ENCODE measurements at regions not wholly inside any gene's neighbourhood (a gene's known extent, or its start where the extent isn't known, plus 50 kb on each side); places are given as distances from the start of the nearest gene placed in this dataset.

GRCh38 chr13:94906605-94907004, 194.3 kb upstream of the SOX21 start:
- no peak overlapping the region for H3K4me3 ChIP-seq
- in situ Hi-C loops (cut with MboI; ENCODE audit: low pct_ligation_motif_present in 1 of 4, low pct_unique_long_range_greater_than_20kb in 1 of 4, low sequenced_read_pairs in 3 of 4) (no loop called here), intact Hi-C loops (cut with DNase I; ENCODE audit: low total_unique reads) (no loop called here)
- 70 to 75% methylated on average over 2 of the region's 2 CpGs for WGBS, 2 donors (ENCODE audit: low coverage in 1 of 2)
- no peaks in the 10 kb centered on the region for H3K9me3 ChIP-seq
- no peak for DNase-seq
- H3K27ac ChIP-seq: no peak overlapping the region
- no peaks in the 10 kb centered on the region for H3K36me3 ChIP-seq
- H3K27me3 ChIP-seq: no peaks in the 10 kb centered on the region
- TF ChIP-seq POLR2A (IDR thresholded peaks at IDR 0.05) (no peak), POLR2AphosphoS5 (IDR thresholded peaks at IDR 0.05) (no peak), EP300 (IDR thresholded peaks at IDR 0.05; ENCODE audit: low read depth) (no peak)
- TF ChIP-seq, protein P1, sequence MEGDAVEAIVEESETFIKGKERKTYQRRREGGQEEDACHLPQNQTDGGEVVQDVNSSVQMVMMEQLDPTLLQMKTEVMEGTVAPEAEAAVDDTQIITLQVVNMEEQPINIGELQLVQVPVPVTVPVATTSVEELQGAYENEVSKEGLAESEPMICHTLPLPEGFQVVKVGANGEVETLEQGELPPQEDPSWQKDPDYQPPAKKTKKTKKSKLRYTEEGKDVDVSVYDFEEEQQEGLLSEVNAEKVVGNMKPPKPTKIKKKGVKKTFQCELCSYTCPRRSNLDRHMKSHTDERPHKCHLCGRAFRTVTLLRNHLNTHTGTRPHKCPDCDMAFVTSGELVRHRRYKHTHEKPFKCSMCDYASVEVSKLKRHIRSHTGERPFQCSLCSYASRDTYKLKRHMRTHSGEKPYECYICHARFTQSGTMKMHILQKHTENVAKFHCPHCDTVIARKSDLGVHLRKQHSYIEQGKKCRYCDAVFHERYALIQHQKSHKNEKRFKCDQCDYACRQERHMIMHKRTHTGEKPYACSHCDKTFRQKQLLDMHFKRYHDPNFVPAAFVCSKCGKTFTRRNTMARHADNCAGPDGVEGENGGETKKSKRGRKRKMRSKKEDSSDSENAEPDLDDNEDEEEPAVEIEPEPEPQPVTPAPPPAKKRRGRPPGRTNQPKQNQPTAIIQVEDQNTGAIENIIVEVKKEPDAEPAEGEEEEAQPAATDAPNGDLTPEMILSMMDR (IDR thresholded peaks at IDR 0.05): no peak
- H3K4me1 ChIP-seq: no peaks in the 10 kb centered on the region

- Histone ChIP-seq H3K9me3 (no peaks in the 10 kb centered on the region), H3K27ac (no peak overlapping the region), H3K4me3 (no peak overlapping the region), H3K4me1 (no peaks in the 10 kb centered on the region), H3K27me3 (no peaks in the 10 kb centered on the region), H3K36me3 (no peaks in the 10 kb centered on the region)
- 90 to 100% methylated on average over 1 to 4 of the region's 4 CpGs for WGBS, 2 donors (ENCODE audit: low coverage in 1 of 2)
- intact Hi-C loops (cut with DNase I; ENCODE audit: low total_unique reads) (no loop called here), in situ Hi-C loops (cut with MboI; ENCODE audit: low pct_ligation_motif_present in 1 of 4, low pct_unique_long_range_greater_than_20kb in 1 of 4, low sequenced_read_pairs in 3 of 4) (no loop called here)
- no peak for DNase-seq
- TF ChIP-seq EP300 (IDR thresholded peaks at IDR 0.05; ENCODE audit: low read depth): no peak
- TF ChIP-seq, protein P1 (IDR thresholded peaks at IDR 0.05): no peak
- no peak for TF ChIP-seq POLR2A (IDR thresholded peaks at IDR 0.05)
Observed at GRCh38 chr13:94902722-94903407, 190.5 kb upstream of the SOX21 start.

DNA sequence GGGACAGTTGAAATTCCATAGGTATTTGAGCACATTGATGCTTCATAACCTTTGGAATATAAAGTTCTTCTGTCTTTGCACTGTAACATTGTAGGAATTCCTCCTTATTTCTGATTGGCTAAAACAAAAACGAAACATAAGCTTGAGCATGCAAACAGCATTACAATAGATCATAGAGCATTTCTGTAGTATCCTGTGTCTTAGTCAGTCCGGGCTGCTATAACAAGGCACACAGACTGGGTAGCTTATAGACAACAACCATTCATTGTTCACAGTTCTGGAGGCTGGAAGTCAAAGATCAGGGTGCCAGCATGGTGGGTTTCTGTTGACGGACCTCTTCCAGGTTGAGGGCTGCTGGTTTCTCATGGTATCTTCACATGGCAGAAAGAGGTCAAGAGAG, 188.7 kb upstream of the SOX21 start:
- H3K36me3 ChIP-seq: no peaks in the 10 kb centered on the region
- no peak overlapping the region for H3K27ac ChIP-seq
- TF ChIP-seq POLR2A (IDR thresholded peaks at IDR 0.05) (no peak), EP300 (IDR thresholded peaks at IDR 0.05; ENCODE audit: low read depth) (no peak), POLR2AphosphoS5 (IDR thresholded peaks at IDR 0.05) (no peak)
- TF ChIP-seq, protein P1 (IDR thresholded peaks at IDR 0.05): no peak
- DNase-seq: no peak
- intact Hi-C loops (cut with DNase I; ENCODE audit: low total_unique reads) (no loop called here), in situ Hi-C loops (cut with MboI; ENCODE audit: low pct_ligation_motif_present in 1 of 4, low pct_unique_long_range_greater_than_20kb in 1 of 4, low sequenced_read_pairs in 3 of 4) (no loop called here)
- H3K27me3 ChIP-seq: no peaks in the 10 kb centered on the region
- H3K4me3 ChIP-seq: no peak overlapping the region
- 55 to 66% methylated on average over 1 to 3 of the region's 3 CpGs for WGBS, 2 donors (ENCODE audit: low coverage in 1 of 2)
- no peaks in the 10 kb centered on the region for H3K9me3 ChIP-seq
- no peaks in the 10 kb centered on the region for H3K4me1 ChIP-seq

DNA sequence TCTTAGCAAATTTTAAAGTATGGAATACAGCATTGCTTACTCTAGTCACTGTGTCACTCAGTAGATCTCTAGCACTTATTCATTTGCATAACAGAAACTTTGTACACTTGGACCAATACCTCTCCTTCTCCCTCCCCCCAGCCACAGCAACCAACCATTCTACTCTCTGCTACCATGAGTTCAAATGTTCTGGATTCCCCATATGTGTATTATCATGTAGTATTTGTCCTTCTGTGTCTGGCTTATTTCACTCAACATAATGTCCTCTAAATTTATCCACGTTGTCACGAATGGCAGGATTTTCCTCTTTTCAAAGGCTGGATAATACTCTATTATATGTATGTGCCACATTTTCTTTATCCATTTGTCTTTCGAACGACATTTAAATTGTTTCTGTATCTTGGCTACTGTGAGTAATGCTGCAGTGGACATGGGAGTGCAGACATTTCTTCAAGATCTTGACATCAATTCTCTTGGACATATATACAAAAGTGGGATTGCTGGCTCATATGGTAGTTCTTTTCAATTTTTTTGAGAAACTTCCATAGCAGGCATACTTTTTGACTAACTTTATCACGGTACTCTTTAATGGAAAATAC, 184.5 kb upstream of the SOX21 start:
- 84 to 85% methylated on average over 5 of the region's 5 CpGs for WGBS, 2 donors (ENCODE audit: low coverage in 1 of 2)
- intact Hi-C loops (cut with DNase I; ENCODE audit: low total_unique reads): no loop called here

More for the DNA sequence above, 184.5 kb upstream of the SOX21 start:
- Histone ChIP-seq H3K4me3 (no peak overlapping the region), H3K9me3 (no peaks in the 10 kb centered on the region), H3K27me3 (no peaks in the 10 kb centered on the region), H3K36me3 (no peaks in the 10 kb centered on the region), H3K4me1 (no peaks in the 10 kb centered on the region), H3K27ac (no peak overlapping the region)
- in situ Hi-C loops (cut with MboI; ENCODE audit: low pct_ligation_motif_present in 1 of 4, low pct_unique_long_range_greater_than_20kb in 1 of 4, low sequenced_read_pairs in 3 of 4): no loop called here
- TF ChIP-seq POLR2AphosphoS5 (IDR thresholded peaks at IDR 0.05): no peak
- no peak for TF ChIP-seq EP300 (IDR thresholded peaks at IDR 0.05; ENCODE audit: low read depth)
- TF ChIP-seq POLR2A (IDR thresholded peaks at IDR 0.05): no peak
- TF ChIP-seq, protein P1 (IDR thresholded peaks at IDR 0.05): no peak
- no peak for DNase-seq
